ENCODE measurements at regions not wholly inside any gene's neighbourhood (a gene's known extent, or its start where the extent isn't known, plus 50 kb on each side); places are given as distances from the start of the nearest gene placed in this dataset.

GRCh38 chr2:14951569-14952285 is 319.2 kb downstream of the LRATD1 start:
- TF ChIP-seq CTCF (IDR thresholded peaks at IDR 0.05 in 8 of 11, conservative IDR thresholded peaks at IDR 0.05 in 3 of 11), result no peak
- TF ChIP-seq POLR2A (IDR thresholded peaks at IDR 0.05), result no peak
- no peak for TF ChIP-seq POLR2AphosphoS5 (IDR thresholded peaks at IDR 0.05)
